ENCODE measurements at regions not wholly inside any gene's neighbourhood (a gene's known extent, or its start where the extent isn't known, plus 50 kb on each side); places are given as distances from the start of the nearest gene placed in this dataset.

DNA sequence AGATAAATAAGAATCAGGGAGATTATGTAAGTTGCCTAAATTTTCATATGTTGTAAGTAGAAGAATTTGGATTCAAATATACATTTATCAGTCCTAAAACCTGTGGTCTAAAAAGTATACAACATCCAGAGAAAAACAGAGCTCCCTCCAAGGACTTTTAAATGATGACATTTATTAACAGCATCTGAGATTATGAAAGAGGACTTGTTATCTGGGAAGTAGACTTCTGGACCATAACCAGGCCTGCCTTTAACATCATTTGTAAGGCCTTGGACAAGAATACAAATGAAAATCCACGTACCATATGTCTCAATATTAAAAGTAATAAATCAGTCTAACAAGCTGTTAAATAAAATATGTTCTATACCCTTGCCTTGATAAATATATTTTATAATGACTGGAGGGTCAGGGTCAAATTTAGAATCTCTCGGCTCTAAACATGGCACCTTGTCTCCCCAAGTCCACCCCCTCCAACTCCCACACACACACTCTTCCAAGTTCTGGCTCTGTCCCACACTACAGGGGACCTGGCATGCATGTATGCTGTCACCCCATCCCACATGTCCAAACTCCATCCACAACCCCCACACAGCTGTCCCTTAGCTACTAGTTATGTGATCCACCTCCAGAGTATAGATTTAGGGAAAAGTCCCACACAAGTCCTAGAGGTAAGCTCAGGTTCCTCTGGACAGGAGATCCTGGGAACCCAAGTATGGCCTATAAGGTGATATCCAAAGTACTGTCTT lies 382.6 kb downstream of the CDH2 start:
- TF ChIP-seq, protein P1, sequence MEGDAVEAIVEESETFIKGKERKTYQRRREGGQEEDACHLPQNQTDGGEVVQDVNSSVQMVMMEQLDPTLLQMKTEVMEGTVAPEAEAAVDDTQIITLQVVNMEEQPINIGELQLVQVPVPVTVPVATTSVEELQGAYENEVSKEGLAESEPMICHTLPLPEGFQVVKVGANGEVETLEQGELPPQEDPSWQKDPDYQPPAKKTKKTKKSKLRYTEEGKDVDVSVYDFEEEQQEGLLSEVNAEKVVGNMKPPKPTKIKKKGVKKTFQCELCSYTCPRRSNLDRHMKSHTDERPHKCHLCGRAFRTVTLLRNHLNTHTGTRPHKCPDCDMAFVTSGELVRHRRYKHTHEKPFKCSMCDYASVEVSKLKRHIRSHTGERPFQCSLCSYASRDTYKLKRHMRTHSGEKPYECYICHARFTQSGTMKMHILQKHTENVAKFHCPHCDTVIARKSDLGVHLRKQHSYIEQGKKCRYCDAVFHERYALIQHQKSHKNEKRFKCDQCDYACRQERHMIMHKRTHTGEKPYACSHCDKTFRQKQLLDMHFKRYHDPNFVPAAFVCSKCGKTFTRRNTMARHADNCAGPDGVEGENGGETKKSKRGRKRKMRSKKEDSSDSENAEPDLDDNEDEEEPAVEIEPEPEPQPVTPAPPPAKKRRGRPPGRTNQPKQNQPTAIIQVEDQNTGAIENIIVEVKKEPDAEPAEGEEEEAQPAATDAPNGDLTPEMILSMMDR (IDR thresholded peaks at IDR 0.05; ENCODE audit: extremely low read depth in 1 of 2, insufficient read depth in 1 of 2, low read depth in 1 of 2, low read length in 2 of 2): no peak
- TF ChIP-seq MYC (IDR thresholded peaks at IDR 0.05; ENCODE audit: low read depth, low read length) (no peak), GATA2 (IDR thresholded peaks at IDR 0.05; ENCODE audit: insufficient read depth, insufficient read length, low read depth, low read length) (no peak), FOS (IDR thresholded peaks at IDR 0.05; ENCODE audit: borderline replicate concordance, insufficient read depth, low read length) (no peak), EZH2 (IDR thresholded peaks at IDR 0.05; ENCODE audit: borderline replicate concordance, low read depth, low read length, severe bottlenecking) (no peak), POLR2AphosphoS5 (IDR thresholded peaks at IDR 0.05; ENCODE audit: insufficient read depth, low read depth, low read length) (no peak)
- BruUV-seq (replicated peaks): no TSS peak
- no peak overlapping the region for H3K27ac ChIP-seq (ENCODE audit: insufficient read depth, low read depth, low read length)
- H3K4me1 ChIP-seq (ENCODE audit: control insufficient read depth, extremely low read depth, insufficient read depth, low read length): no peaks in the 10 kb centered on the region
- dilution Hi-C loops (cut with MboI; ENCODE audit: extremely low pct_ligation_motif_present, low sequenced_read_pairs) (no loop called here), intact Hi-C loops (cut with micrococcal nuclease) (no loop called here)
- ChIA-PET CTCF (interaction anchor here (0.7 to 1.3 kb wide), 6 partner anchors 9 to 850 kb away, joined by 3 to 4 read pairs (median 3); no protein-coding TSS in a partner anchor), POLR2A (interaction anchor here (0.7 kb wide), 1 partner anchor 400 kb away, joined by 3 read pairs; no protein-coding TSS in a partner anchor)
- H3K79me2 ChIP-seq (ENCODE audit: control insufficient read depth, insufficient read depth, low read length): no peaks in the 10 kb centered on the region
- no peak for DNase-seq (ENCODE audit: low read depth, low spot score)
- no peak overlapping the region for H2AFZ ChIP-seq (ENCODE audit: low read depth, low read length)
- no peak overlapping the region for H3K4me2 ChIP-seq (ENCODE audit: insufficient read depth, low read length)
- H3K9me1 ChIP-seq (replicated peaks; ENCODE audit: control insufficient read depth, extremely low read depth, insufficient read depth, low read length): no peaks in the 10 kb centered on the region
- no peak overlapping the region for H3K4me3 ChIP-seq (replicated peaks in 1 of 3; ENCODE audit: insufficient read depth in 1 of 3, low read depth in 1 of 3, low read length in 3 of 3)
- H3K27me3 ChIP-seq (ENCODE audit: control insufficient read depth in 2 of 2, insufficient read depth in 2 of 2, low read length in 2 of 2): no peaks in the 10 kb centered on the region
- H3K36me3 ChIP-seq (ENCODE audit: control insufficient read depth in 2 of 2, extremely low read depth in 1 of 2, insufficient read depth in 2 of 2, low read length in 2 of 2): no peaks in the 10 kb centered on the region
- no peak for FAIRE-seq
- H3K9me3 ChIP-seq (replicated peaks; ENCODE audit: control insufficient read depth, insufficient read depth, low read length): no peaks in the 10 kb centered on the region
- no peak overlapping the region for H3K9ac ChIP-seq (replicated peaks; ENCODE audit: extremely low read depth, insufficient read depth, low read length)
- no peaks in the 10 kb centered on the region for H4K20me1 ChIP-seq (replicated peaks; ENCODE audit: control insufficient read depth, extremely low read depth, insufficient read depth, low read length)
